ENCODE measurements at regions not wholly inside any gene's neighbourhood (a gene's known extent, or its start where the extent isn't known, plus 50 kb on each side); places are given as distances from the start of the nearest gene placed in this dataset.
"Not testable (repeated sequence)": the region's sequence is repeated elsewhere in the genome, so short reads cannot be mapped to it uniquely, and the experiment has no call there.

DNA sequence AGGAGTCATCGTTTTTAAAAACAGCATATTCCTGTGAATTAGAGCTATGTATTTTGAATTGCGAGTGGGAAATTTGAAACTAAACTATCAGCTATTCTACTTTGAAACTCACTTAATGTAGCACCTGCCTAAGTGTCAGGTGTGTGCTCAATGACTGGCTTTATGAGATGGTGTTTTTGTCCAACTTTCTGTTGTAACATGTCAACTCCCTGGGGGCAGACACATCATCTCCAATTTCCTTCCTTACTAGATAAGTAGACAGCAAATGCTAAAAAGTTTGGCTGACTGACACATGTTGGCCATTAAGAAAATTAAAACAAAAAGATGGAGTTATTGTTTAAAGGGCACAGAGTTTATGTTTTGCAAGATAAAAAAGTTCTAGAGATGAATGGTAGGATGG, 226.9 kb downstream of the TFAP2B start:
- Mint-ChIP-seq H3K9me3 (no peaks in the 10 kb centered on the region), H3K27ac (no peak overlapping the region), H3K36me3 (no peaks in the 10 kb centered on the region), H3K4me3 (no peak overlapping the region), H3K4me1 (peaks cover 0 to 2% (median 0%) of the 10 kb centered on the region in 3 donors), H3K27me3 (no peaks in the 10 kb centered on the region)

- Mint-ChIP-seq H3K9me3 (peaks cover 0 to 2% (median 0%) of the 10 kb centered on the region in 3 donors), H3K27me3 (no peaks in the 10 kb centered on the region), H3K4me3 (no peak overlapping the region), H3K27ac (no peak overlapping the region), H3K4me1 (peaks cover 0 to 2% (median 0%) of the 10 kb centered on the region in 3 donors), H3K36me3 (no peaks in the 10 kb centered on the region)
These were observed 230.8 kb downstream of the TFAP2B start for GRCh38 chr6:51049288-51049982.

GRCh38 chr6:51049983-51050877, 231.6 kb downstream of the TFAP2B start:
- H3K27ac Mint-ChIP-seq = no peak overlapping the region
- no peaks in the 10 kb centered on the region for H3K36me3 Mint-ChIP-seq
- peaks cover 0 to 2% (median 0%) of the 10 kb centered on the region in 3 donors for H3K4me1 Mint-ChIP-seq
- H3K4me3 Mint-ChIP-seq = no peak overlapping the region
- H3K27me3 Mint-ChIP-seq = no peaks in the 10 kb centered on the region
- H3K9me3 Mint-ChIP-seq = peaks cover 0 to 2% (median 0%) of the 10 kb centered on the region in 3 donors

DNA sequence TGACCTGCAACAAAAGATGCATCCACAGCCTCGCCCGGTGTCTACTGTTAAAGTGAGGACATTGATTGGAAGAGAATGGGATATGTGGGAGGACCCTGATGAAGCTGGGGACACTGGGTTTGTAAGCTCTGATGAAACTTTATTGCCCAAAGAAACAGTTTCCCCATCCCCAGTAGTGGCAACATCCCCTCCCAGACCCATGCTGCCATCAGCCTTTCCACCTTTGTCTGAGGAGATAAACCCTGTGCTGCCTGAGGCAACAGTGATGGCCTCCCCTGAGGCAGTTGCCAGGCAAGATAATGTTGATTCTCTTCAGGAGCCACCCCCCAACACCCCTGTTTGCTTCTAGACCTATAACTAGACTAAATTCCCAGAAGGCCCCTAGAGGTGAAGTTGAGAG, 234.0 kb downstream of the TFAP2B start:
- not testable (repeated sequence) for H3K4me3 Mint-ChIP-seq, H3K27me3 Mint-ChIP-seq, H3K4me1 Mint-ChIP-seq, H3K36me3 Mint-ChIP-seq, H3K9me3 Mint-ChIP-seq, H3K27ac Mint-ChIP-seq

DNA sequence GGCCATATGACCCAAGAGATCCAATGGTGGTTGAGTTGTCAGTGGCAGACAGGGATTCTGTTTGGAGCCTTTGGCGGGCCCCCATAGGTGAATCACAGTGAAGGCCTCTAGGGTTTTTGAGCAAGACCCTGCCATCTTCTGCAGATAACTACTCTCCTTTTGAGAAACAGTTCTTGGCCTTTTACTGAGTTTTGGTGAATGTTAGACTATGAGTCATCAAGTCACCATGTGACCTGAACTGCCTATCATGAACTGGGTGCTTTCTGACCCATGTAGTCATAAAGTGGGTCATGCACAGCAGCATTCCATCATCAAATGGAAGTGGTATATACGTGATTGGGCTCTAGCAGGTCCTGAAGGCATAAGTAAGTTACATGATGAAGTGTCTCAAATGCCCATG, 236.6 kb downstream of the TFAP2B start:
- H3K9me3 Mint-ChIP-seq, H3K36me3 Mint-ChIP-seq, H3K27me3 Mint-ChIP-seq: not testable (repeated sequence)

GRCh38 chr6:51057296-51057695, 238.6 kb downstream of the TFAP2B start:
- H3K9me3 Mint-ChIP-seq = peaks cover 0 to 7% (median 2%) of the 10 kb centered on the region in 3 donors
- no peaks in the 10 kb centered on the region for H3K4me1 Mint-ChIP-seq
- no peak overlapping the region for H3K27ac Mint-ChIP-seq
- no peaks in the 10 kb centered on the region for H3K27me3 Mint-ChIP-seq
- no peak overlapping the region for H3K4me3 Mint-ChIP-seq
- H3K36me3 Mint-ChIP-seq = no peaks in the 10 kb centered on the region

More for the DNA sequence above, 236.6 kb downstream of the TFAP2B start:
- H3K27ac Mint-ChIP-seq, H3K4me3 Mint-ChIP-seq, H3K4me1 Mint-ChIP-seq: not testable (repeated sequence)

- no peaks in the 10 kb centered on the region for H3K4me1 Mint-ChIP-seq
- H3K9me3 Mint-ChIP-seq = peaks cover 0 to 7% (median 2%) of the 10 kb centered on the region in 3 donors
- no peaks in the 10 kb centered on the region for H3K36me3 Mint-ChIP-seq
- no peak overlapping the region for H3K27ac Mint-ChIP-seq
- H3K27me3 Mint-ChIP-seq = no peaks in the 10 kb centered on the region
- no peak overlapping the region for H3K4me3 Mint-ChIP-seq
These were observed 241.6 kb downstream of the TFAP2B start for GRCh38 chr6:51060262-51060762.

DNA sequence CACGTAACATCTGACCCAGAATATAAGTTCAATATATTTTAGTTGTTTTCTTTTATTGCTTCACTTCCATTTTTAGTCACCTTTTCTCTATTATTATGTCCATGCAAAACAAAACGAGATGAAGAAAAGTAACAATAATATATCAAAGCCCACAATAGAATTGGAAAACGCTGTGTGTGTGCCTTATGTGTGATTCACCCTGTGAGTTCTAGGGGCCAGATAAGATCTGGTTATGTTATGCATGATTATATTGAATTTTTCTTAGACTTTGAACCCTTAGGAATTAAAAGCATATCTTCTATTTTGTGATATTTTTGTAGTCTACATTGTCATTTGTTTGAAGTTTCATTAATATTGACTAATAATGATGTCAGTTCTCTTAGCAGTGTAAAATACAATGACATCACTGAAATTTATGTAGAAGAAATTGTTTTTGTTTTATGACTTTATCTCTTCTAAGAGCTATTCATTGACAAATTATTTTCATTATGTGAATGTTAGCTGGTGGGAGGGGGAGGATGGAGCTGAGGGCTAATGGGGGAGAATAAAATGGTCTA, 243.6 kb downstream of the TFAP2B start:
- no peak overlapping the region for H3K27ac Mint-ChIP-seq
- H3K36me3 Mint-ChIP-seq = no peaks in the 10 kb centered on the region
- peaks cover 0 to 7% (median 0%) of the 10 kb centered on the region in 3 donors for H3K9me3 Mint-ChIP-seq
- no peak overlapping the region for H3K4me3 Mint-ChIP-seq
- no peaks in the 10 kb centered on the region for H3K4me1 Mint-ChIP-seq
- no peaks in the 10 kb centered on the region for H3K27me3 Mint-ChIP-seq

DNA sequence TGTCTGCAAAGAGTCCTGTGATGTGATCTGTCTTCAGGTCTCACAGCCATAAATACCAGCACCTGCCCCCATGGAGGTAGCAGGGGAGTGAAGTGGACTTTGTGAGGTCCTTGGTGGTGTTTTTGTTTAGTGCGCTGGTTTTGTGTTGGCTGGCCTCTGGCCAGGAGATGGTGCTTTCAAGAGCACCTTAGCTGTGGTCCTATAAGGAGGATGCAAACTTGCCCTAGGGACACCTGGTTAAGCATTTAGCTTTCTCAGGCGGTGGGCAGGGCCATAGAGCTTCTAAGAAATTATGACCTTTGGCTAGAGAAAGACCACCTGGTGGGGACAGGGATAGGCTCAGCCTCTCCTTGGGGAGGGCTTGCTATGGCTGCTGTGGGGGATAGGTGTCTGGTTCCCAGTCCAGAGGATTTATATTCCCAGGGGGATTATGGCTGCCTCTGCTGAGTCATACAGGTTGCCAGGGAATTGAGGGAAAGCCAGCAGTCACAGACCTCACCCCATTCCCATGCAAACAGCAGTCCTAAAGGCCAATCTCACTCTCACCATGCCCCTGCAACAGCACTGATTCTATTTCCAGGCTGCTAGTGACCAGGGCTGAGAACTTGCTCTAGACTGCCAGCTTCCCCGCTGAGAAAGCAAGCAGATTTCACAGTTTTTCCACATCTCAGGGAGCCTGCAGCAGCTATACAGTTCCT, 259.3 kb downstream of the TFAP2B start:
- peaks cover 0 to 2% (median 1%) of the 10 kb centered on the region in 3 donors for H3K9me3 Mint-ChIP-seq
- no peaks in the 10 kb centered on the region for H3K4me1 Mint-ChIP-seq
- no peaks in the 10 kb centered on the region for H3K36me3 Mint-ChIP-seq
- no peaks in the 10 kb centered on the region for H3K27me3 Mint-ChIP-seq
- no peak overlapping the region for H3K27ac Mint-ChIP-seq
- H3K4me3 Mint-ChIP-seq = no peak overlapping the region

DNA sequence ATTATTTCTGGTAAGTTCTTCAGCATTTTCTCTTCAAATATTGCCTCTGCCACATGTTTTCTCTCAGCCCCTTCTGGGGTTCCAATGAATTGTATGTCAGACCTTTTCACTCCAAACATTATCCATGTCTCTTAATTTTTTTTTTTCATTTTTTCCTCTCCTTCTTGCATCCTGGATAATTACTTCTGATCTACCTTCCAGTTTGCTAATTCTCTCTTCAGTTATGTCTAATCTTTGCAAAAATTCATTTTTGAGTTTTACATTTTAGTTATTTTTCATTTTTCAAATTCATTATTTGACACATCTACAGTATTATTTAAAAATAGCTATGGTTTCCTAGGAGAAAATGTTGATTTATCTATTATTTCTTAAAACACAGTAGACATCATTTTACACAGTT, 271.7 kb downstream of the TFAP2B start:
- Mint-ChIP-seq H3K4me3 (no peak overlapping the region), H3K4me1 (no peaks in the 10 kb centered on the region), H3K36me3 (no peaks in the 10 kb centered on the region), H3K27me3 (no peaks in the 10 kb centered on the region), H3K27ac (no peak overlapping the region), H3K9me3 (peaks cover 0 to 17% (median 15%) of the 10 kb centered on the region in 3 donors)

- Mint-ChIP-seq H3K36me3 (no peaks in the 10 kb centered on the region), H3K27me3 (peaks cover 1% of the 10 kb centered on the region)
These were observed 275.2 kb downstream of the TFAP2B start for GRCh38 chr6:51093871-51094270.

DNA sequence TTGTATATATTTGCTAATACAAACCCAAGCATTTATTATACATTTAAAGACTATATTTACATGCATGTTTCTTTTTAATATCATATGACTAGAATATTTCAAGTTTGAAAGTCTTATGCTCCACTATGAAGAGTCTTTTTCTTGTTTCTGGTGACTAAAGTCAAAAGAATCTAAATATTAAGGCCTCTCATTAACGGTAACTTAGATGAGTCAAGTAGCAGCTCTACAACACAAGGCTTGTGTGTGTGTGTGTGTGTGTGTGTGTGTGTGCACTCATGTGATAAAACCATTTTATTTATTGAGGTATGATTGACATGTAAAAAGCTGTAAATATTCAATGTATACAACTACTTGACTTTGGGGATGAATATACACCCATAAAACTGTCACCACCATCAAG, 275.6 kb downstream of the TFAP2B start:
- Mint-ChIP-seq H3K9me3 (peaks cover 0 to 18% (median 13%) of the 10 kb centered on the region in 3 donors), H3K27ac (no peak overlapping the region), H3K27me3 (peaks cover 1% of the 10 kb centered on the region), H3K4me3 (no peak overlapping the region), H3K4me1 (no peaks in the 10 kb centered on the region), H3K36me3 (no peaks in the 10 kb centered on the region)

More at GRCh38 chr6:51093871-51094270, 275.2 kb downstream of the TFAP2B start:
- Mint-ChIP-seq H3K4me1 (no peaks in the 10 kb centered on the region), H3K4me3 (no peak overlapping the region), H3K9me3 (peaks cover 0 to 15% (median 13%) of the 10 kb centered on the region in 3 donors), H3K27ac (no peak overlapping the region)

DNA sequence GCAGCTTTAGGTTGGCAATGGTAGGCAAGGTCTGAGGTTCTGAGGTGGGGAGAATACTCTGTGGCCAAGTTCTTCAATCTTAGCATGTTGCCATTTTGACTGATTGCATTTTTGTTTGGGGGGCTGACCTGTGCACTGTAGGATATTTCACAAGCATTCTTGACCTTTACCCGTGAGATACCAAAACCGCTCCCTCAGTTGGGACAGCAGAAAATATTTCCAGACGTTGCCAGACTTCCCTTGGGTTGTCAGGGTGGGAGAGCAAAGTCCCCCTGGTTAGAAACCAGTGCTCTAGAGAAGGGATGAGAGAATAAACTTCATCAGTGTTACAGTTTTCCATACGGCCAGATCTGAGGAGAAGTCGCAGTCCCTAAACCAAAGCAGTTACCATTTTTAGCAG, 279.6 kb downstream of the TFAP2B start:
- no peak overlapping the region for H3K27ac Mint-ChIP-seq
- H3K27me3 Mint-ChIP-seq = peaks cover 3% of the 10 kb centered on the region
- peaks cover 1 to 11% (median 6%) of the 10 kb centered on the region in 3 donors for H3K9me3 Mint-ChIP-seq
- H3K4me1 Mint-ChIP-seq = no peaks in the 10 kb centered on the region
- no peaks in the 10 kb centered on the region for H3K36me3 Mint-ChIP-seq
- H3K4me3 Mint-ChIP-seq = no peak overlapping the region

DNA sequence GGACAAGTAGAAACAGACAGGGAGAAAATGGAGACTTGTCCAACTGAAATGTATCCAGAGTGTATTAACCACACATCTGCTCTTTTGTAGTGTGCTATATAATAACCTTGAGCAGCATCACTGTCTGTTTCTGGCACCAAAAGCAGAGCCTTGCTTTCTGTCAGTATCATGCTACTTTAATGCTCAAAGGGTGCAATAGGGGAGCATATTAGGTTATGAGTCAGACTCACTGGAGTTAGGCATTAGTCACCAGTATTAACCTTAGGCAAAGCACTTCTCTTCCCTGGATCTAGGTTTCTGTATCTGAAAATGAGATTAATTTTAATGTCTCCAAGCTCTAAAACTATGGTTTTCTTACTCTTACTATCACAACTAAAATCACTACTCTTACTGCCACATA, 280.1 kb downstream of the TFAP2B start:
- Mint-ChIP-seq H3K4me3 (no peak overlapping the region), H3K36me3 (no peaks in the 10 kb centered on the region), H3K9me3 (peaks cover 1 to 11% (median 6%) of the 10 kb centered on the region in 3 donors), H3K27ac (no peak overlapping the region), H3K4me1 (no peaks in the 10 kb centered on the region), H3K27me3 (peaks cover 3% of the 10 kb centered on the region)

DNA sequence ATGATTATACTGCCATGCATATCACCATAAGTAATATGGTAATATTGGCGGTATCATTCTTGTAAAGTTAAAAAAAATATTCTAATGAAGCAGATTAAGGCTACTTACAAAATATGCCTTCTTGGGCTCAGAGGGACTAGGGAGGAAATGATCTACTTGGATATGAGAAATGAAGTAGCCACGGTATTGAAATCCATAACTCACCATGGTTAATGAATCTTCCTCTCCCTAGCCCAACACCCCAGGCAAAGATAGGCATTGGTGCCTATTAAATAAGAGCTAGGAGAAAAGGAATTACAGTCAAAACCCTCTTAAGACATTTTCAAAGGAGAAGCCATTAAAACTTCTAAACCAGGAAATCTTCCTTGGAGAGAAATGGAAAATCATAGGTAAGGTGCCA, 280.5 kb downstream of the TFAP2B start:
- Mint-ChIP-seq H3K9me3 (peaks cover 1 to 11% (median 6%) of the 10 kb centered on the region in 3 donors), H3K36me3 (no peaks in the 10 kb centered on the region), H3K4me1 (no peaks in the 10 kb centered on the region), H3K27ac (no peak overlapping the region), H3K27me3 (peaks cover 3% of the 10 kb centered on the region), H3K4me3 (no peak overlapping the region)
